Heart left ventricle (tissue), 13 donors: ENCODE measurements at regions not wholly inside any gene's neighbourhood (a gene's known extent, or its start where the extent isn't known, plus 50 kb on each side); places are given as distances from the start of the nearest gene placed in this dataset.

ENCODE experiments used
- CTCF ChIP-seq, 12 donors: fragments of 200-600 bp; sonication (generic) in 4 of 12; IDR thresholded peaks; one replicate each; pipeline versions ENCODE4 v1.5.0 to v1.8.0; 2018 to 2022; ENCODE audit warnings: antibody characterized with exemption in 12 of 12, mild to moderate bottlenecking in 5 of 12
- POLR2A ChIP-seq, 2 donors: fragments of 450-650 bp; IDR thresholded peaks; one replicate each; pipeline ENCODE4 v1.6.1; 2017; ENCODE audit warnings: antibody characterized with exemption in 2 of 2, mild to moderate bottlenecking in 2 of 2, moderate library complexity in 2 of 2
- donor health status: ischemic (EF 13 %, LVEDD 7.1; RV severe dilation, severe dysfunction).
- donor health status: DM: no; HTN: yes; CAD: no.
- donor health status: DM: no; HTN: no; CAD: no.
- donor health status: ischemic (EF 25% LVEDD 6.9; RV normal size, moderate dysfunction).
- donor health status: ischemic (EF 25% LVEDD 5.7; RV mildly dilated, moderate dysfunction).
- donor health status: ischemic (EF 35%, LVEDD 5.7; RV mildly dilated, moderate dysfunction).
- donor health status: nonischemic (EF 11% LVEDD 7.7; RV severe dilation, severe dysfunction).
- donor health status: DM: yes; HTN: yes; CAD: no.
- donor health status: PGD.
- donor health status: ischemic (EF 29% LVEDD 5.4; RV normal size, mild dysfunction).
- donor health status: nonischemic (EF 23%, LVEDD 6.1; RV moderate dilation, normal function).

GRCh38 chr4:54813674-54814073 is 155.9 kb downstream of the KIT start:
- TF ChIP-seq CTCF (IDR thresholded peaks at IDR 0.05) = no peak
- no peak for TF ChIP-seq POLR2A (IDR thresholded peaks at IDR 0.05)
